ENCODE measurements at regions not wholly inside any gene's neighbourhood (a gene's known extent, or its start where the extent isn't known, plus 50 kb on each side); places are given as distances from the start of the nearest gene placed in this dataset.

- TF ChIP-seq, protein P1, sequence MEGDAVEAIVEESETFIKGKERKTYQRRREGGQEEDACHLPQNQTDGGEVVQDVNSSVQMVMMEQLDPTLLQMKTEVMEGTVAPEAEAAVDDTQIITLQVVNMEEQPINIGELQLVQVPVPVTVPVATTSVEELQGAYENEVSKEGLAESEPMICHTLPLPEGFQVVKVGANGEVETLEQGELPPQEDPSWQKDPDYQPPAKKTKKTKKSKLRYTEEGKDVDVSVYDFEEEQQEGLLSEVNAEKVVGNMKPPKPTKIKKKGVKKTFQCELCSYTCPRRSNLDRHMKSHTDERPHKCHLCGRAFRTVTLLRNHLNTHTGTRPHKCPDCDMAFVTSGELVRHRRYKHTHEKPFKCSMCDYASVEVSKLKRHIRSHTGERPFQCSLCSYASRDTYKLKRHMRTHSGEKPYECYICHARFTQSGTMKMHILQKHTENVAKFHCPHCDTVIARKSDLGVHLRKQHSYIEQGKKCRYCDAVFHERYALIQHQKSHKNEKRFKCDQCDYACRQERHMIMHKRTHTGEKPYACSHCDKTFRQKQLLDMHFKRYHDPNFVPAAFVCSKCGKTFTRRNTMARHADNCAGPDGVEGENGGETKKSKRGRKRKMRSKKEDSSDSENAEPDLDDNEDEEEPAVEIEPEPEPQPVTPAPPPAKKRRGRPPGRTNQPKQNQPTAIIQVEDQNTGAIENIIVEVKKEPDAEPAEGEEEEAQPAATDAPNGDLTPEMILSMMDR (conservative IDR thresholded peaks at IDR 0.05), result no peak
- TF ChIP-seq EZH2 (IDR thresholded peaks at IDR 0.05; ENCODE audit: low read depth), result no peak
Observed at GRCh38 chr5:56549096-56549886, 266.1 kb upstream of the MAP3K1 start.

Measured in PC-9 (cell line).